Right lobe of liver (tissue), 6 donors: ENCODE measurements at regions not wholly inside any gene's neighbourhood (a gene's known extent, or its start where the extent isn't known, plus 50 kb on each side); places are given as distances from the start of the nearest gene placed in this dataset.

Source experiments
- ATAC-seq, 4 donors: fragments of 200-7000 bp; cut with Tn5 transposase; one replicate each; pipeline ENCODE4 v1.9.1; 2020; ENCODE audit warnings: mild to moderate bottlenecking in 4 of 4, moderate library complexity in 4 of 4
- DNase-seq, 3 donors: peaks; one replicate each; pipeline ENCODE4 v3.0.0-alpha.2; 2020
- H3K27ac ChIP-seq, 3 donors: fragments of 200-600 bp; one replicate each; pipeline ENCODE4 v1.8.0; 2022
- H3K27me3 ChIP-seq, 2 donors: fragments of 200-600 bp; one replicate each; pipeline ENCODE4 v1.8.0; 2022
- H3K36me3 ChIP-seq, 4 donors: fragments of 200-600 bp; sonication (generic) in 1 of 4; one replicate each; pipeline versions ENCODE4 v1.5.1 to v1.8.0; 2017 to 2022; ENCODE audit warnings: control low read depth in 1 of 4
- H3K4me1 ChIP-seq, 4 donors: fragments of 200-600 bp; sonication (generic) in 1 of 4; one replicate each; pipeline versions ENCODE4 v1.5.1 to v1.8.0; 2017 to 2022; ENCODE audit warnings: control low read depth in 1 of 4
- H3K4me3 ChIP-seq, 3 donors: fragments of 200-600 bp; one replicate each; pipeline ENCODE4 v1.8.0; 2022
- H3K9me3 ChIP-seq, 4 donors: fragments of 200-600 bp; sonication (generic) in 1 of 4; one replicate each; pipeline versions ENCODE4 v1.5.1 to v1.8.0; 2017 to 2022; ENCODE audit warnings: control low read depth in 1 of 4
- POLR2A ChIP-seq: fragments of 450-650 bp; IDR thresholded peaks from one replicate; pipeline ENCODE4 v1.6.1; 2017; ENCODE audit warnings: antibody characterized with exemption, mild to moderate bottlenecking
- WGBS: methylation state at CpG from one replicate; pipeline ENCODE4 v1.1.6; 2018; ENCODE audit warnings: low coverage, low lambda C conversion rate; ENCODE audit not compliant: insufficient coverage; ENCODE audit errors: missing lambda C conversion rate; 5-methylcytosine and 5-hydroxymethylcytosine counted together
- intact Hi-C, 2 donors: fragments of 100-400 bp; cut with DNase I; formaldehyde crosslinking; loops; one replicate each; pipeline versions ENCODE4 v1.11.2 to v1.14.1; 2022
- TF ChIP-seq, protein P1 (sequence below), 4 donors: fragments of 200-600 bp in 3 of 4; fragments of 450-650 bp in 1 of 4; IDR thresholded peaks; one replicate each; pipeline versions ENCODE4 v1.5.1 to v1.8.0; 2016 to 2022; ENCODE audit warnings: antibody characterized with exemption in 4 of 4, mild to moderate bottlenecking in 2 of 4
- donor health status: DM: no; HTN: yes; CAD: no.
- donor health status: DM: no; HTN: no; CAD: no.
- donor health status: DM: no; HTN: no; CAD: no.
- donor health status: DM: no; HTN: yes; CAD: no.
- donor health status: DM: no; HTN: yes; CAD: no.

DNA sequence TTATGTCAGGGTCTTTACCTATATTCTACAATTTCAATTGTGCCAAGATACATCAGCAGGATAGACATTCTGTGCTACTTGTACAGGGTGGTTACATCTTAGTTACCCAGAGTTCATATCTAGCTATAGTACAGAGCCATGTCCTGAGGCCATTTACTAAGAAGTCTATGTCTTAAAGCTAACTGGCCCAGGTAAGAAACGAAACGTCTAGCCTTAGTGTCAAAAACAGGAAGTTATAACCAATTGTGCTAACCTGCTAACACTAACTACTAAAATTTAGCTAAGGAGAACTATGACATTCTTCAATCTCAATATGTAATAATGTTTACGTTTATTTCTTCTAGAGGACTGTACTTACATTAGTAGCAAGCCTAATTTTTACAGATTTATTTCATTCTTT, 717.2 kb upstream of the UBE2E2 start:
- DNase-seq (no peak), ATAC-seq (no peak)
- no peaks in the 10 kb centered on the region for H3K36me3 ChIP-seq
- intact Hi-C loops: no loop called here
- 29% methylated on average over 3 of the region's 3 CpGs for WGBS
- no peak overlapping the region for H3K4me3 ChIP-seq
- H3K27ac ChIP-seq: no peak overlapping the region
- H3K9me3 ChIP-seq: no peaks in the 10 kb centered on the region
- no peaks in the 10 kb centered on the region for H3K4me1 ChIP-seq
- no peak for TF ChIP-seq POLR2A
- TF ChIP-seq, protein P1, sequence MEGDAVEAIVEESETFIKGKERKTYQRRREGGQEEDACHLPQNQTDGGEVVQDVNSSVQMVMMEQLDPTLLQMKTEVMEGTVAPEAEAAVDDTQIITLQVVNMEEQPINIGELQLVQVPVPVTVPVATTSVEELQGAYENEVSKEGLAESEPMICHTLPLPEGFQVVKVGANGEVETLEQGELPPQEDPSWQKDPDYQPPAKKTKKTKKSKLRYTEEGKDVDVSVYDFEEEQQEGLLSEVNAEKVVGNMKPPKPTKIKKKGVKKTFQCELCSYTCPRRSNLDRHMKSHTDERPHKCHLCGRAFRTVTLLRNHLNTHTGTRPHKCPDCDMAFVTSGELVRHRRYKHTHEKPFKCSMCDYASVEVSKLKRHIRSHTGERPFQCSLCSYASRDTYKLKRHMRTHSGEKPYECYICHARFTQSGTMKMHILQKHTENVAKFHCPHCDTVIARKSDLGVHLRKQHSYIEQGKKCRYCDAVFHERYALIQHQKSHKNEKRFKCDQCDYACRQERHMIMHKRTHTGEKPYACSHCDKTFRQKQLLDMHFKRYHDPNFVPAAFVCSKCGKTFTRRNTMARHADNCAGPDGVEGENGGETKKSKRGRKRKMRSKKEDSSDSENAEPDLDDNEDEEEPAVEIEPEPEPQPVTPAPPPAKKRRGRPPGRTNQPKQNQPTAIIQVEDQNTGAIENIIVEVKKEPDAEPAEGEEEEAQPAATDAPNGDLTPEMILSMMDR (IDR thresholded peaks at IDR 0.05): no peak
- no peaks in the 10 kb centered on the region for H3K27me3 ChIP-seq

GRCh38 chr3:22490747-22491146, 712.4 kb upstream of the UBE2E2 start:
- Histone ChIP-seq H3K9me3 (no peaks in the 10 kb centered on the region), H3K4me1 (no peaks in the 10 kb centered on the region), H3K36me3 (no peaks in the 10 kb centered on the region), H3K4me3 (no peak overlapping the region), H3K27ac (no peak overlapping the region), H3K27me3 (no peaks in the 10 kb centered on the region)
- TF ChIP-seq, protein P1 (IDR thresholded peaks at IDR 0.05): no peak
- TF ChIP-seq POLR2A: no peak
- intact Hi-C loops: no loop called here
- 25% methylated on average over 1 of the region's 1 CpG for WGBS
- ATAC-seq: no peak
- DNase-seq: no peak

- H3K4me1 ChIP-seq: no peaks in the 10 kb centered on the region
- no peaks in the 10 kb centered on the region for H3K9me3 ChIP-seq
- no peak for ATAC-seq
- H3K36me3 ChIP-seq: no peaks in the 10 kb centered on the region
- H3K27me3 ChIP-seq: no peaks in the 10 kb centered on the region
- 14% methylated on average over 1 of the region's 1 CpG for WGBS
- TF ChIP-seq, protein P1 (IDR thresholded peaks at IDR 0.05): no peak
- no peak for TF ChIP-seq POLR2A
- H3K4me3 ChIP-seq: no peak overlapping the region
- DNase-seq: no peak
- intact Hi-C loops: no loop called here
- H3K27ac ChIP-seq: no peak overlapping the region
These were observed 711.8 kb upstream of the UBE2E2 start for GRCh38 chr3:22491344-22491743.

DNA sequence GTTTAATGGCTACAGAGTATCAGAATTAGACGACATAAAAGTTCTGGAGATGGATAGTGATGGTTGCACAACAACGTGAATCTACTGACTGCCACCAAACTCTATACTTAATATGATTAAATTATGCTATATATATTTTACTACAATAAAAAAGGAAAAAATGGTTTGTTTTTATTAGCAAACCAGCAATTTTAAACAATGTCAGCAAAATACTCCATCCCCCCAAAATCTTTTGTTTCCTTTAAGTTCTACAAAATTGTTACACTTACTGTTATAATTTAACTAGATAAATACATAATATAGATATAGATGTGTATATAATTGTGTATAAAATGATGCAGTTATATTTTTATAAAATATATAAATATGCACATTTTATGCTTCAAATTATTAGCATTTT, 710.8 kb upstream of the UBE2E2 start:
- Histone ChIP-seq H3K9me3 (no peaks in the 10 kb centered on the region), H3K36me3 (no peaks in the 10 kb centered on the region), H3K4me3 (no peak overlapping the region), H3K27ac (no peak overlapping the region), H3K27me3 (no peaks in the 10 kb centered on the region), H3K4me1 (no peaks in the 10 kb centered on the region)
- no peak for ATAC-seq
- no peak for DNase-seq
- intact Hi-C loops: no loop called here
- WGBS: 61% methylated on average over 2 of the region's 2 CpGs
- no peak for TF ChIP-seq POLR2A
- TF ChIP-seq, protein P1 (IDR thresholded peaks at IDR 0.05): no peak

GRCh38 chr3:22495241-22495640, 707.9 kb upstream of the UBE2E2 start:
- no peaks in the 10 kb centered on the region for H3K4me1 ChIP-seq
- H3K36me3 ChIP-seq: no peaks in the 10 kb centered on the region
- H3K27me3 ChIP-seq: no peaks in the 10 kb centered on the region
- no peak for DNase-seq
- no peak overlapping the region for H3K4me3 ChIP-seq
- intact Hi-C loops: no loop called here
- H3K9me3 ChIP-seq: no peaks in the 10 kb centered on the region
- 28% methylated on average over 2 of the region's 2 CpGs for WGBS
- no peak for ATAC-seq
- H3K27ac ChIP-seq: no peak overlapping the region
- no peak for TF ChIP-seq POLR2A
- TF ChIP-seq, protein P1 (IDR thresholded peaks at IDR 0.05): no peak
